HUES6 (cell line): ENCODE measurements at regions not wholly inside any gene's neighbourhood (a gene's known extent, or its start where the extent isn't known, plus 50 kb on each side); places are given as distances from the start of the nearest gene placed in this dataset.

ENCODE experiments used
- H3K27ac ChIP-seq: 2 replicates; pipeline ENCODE4 v1.7.0; 2013; ENCODE audit warnings: low read depth, mild to moderate bottlenecking, low read length, inconsistent platforms
- H3K27me3 ChIP-seq: 2 replicates; pipeline ENCODE4 v1.6.1; 2013; ENCODE audit warnings: low read length; ENCODE audit not compliant: control insufficient read depth, insufficient read depth
- H3K36me3 ChIP-seq: 2 replicates; pipeline ENCODE4 v1.6.1; 2013; ENCODE audit warnings: low read length; ENCODE audit not compliant: control insufficient read depth, insufficient read depth
- H3K4me1 ChIP-seq: 2 replicates; pipeline ENCODE4 v1.6.1; 2013; ENCODE audit warnings: low read length; ENCODE audit not compliant: control insufficient read depth, insufficient read depth
- H3K4me3 ChIP-seq: 2 replicates; pipeline ENCODE4 v1.5.1; 2013; ENCODE audit warnings: low read depth, low read length
- H3K9ac ChIP-seq: one replicate; pipeline ENCODE4 v1.6.1; 2013; ENCODE audit warnings: mild to moderate bottlenecking, low read length
- H3K9me3 ChIP-seq: 2 replicates; pipeline ENCODE4 v1.6.1; 2013; ENCODE audit warnings: low read depth, low read length; ENCODE audit not compliant: control insufficient read depth, insufficient read depth

GRCh38 chr1:29677028-29678024 is 441.0 kb downstream of the PTPRU start:
- Histone ChIP-seq H3K27me3 (no peaks in the 10 kb centered on the region), H3K9me3 (peaks cover 18% of the 10 kb centered on the region), H3K9ac (no peak overlapping the region), H3K36me3 (no peaks in the 10 kb centered on the region), H3K4me3 (no peak overlapping the region), H3K4me1 (no peaks in the 10 kb centered on the region; the same call in 1 of the 2 replicates), H3K27ac (no peak overlapping the region)

- no peaks in the 10 kb centered on the region; the same call in 1 of the 2 replicates for H3K4me1 ChIP-seq
- H3K9me3 ChIP-seq: peaks cover 18% of the 10 kb centered on the region
- no peaks in the 10 kb centered on the region for H3K36me3 ChIP-seq
- no peak overlapping the region for H3K27ac ChIP-seq
- H3K27me3 ChIP-seq: no peaks in the 10 kb centered on the region
- H3K9ac ChIP-seq: no peak overlapping the region
- no peak overlapping the region for H3K4me3 ChIP-seq
Measured at GRCh38 chr1:29676496-29676895, 440.2 kb downstream of the PTPRU start.

- H3K4me1 ChIP-seq: no peaks in the 10 kb centered on the region; the same call in 1 of the 2 replicates
- no peak overlapping the region for H3K27ac ChIP-seq
- H3K4me3 ChIP-seq: no peak overlapping the region
- peaks cover 16% of the 10 kb centered on the region for H3K9me3 ChIP-seq
- H3K9ac ChIP-seq: no peak overlapping the region
- H3K36me3 ChIP-seq: no peaks in the 10 kb centered on the region
- no peaks in the 10 kb centered on the region for H3K27me3 ChIP-seq
Measured at GRCh38 chr1:29675481-29676263, 439.4 kb downstream of the PTPRU start.

- Histone ChIP-seq H3K27ac (no peak overlapping the region), H3K36me3 (no peaks in the 10 kb centered on the region), H3K9me3 (peaks cover 7% of the 10 kb centered on the region; the same call in 1 of the 2 replicates), H3K4me3 (no peak overlapping the region), H3K9ac (no peak overlapping the region), H3K27me3 (no peaks in the 10 kb centered on the region), H3K4me1 (no peaks in the 10 kb centered on the region; the same call in 1 of the 2 replicates)
Measured at GRCh38 chr1:29674627-29675326, 438.5 kb downstream of the PTPRU start.

GRCh38 chr1:29673669-29674626 is 437.6 kb downstream of the PTPRU start:
- Histone ChIP-seq H3K27me3 (no peaks in the 10 kb centered on the region), H3K4me3 (no peak overlapping the region), H3K9ac (no peak overlapping the region), H3K9me3 (no peaks in the 10 kb centered on the region), H3K4me1 (no peaks in the 10 kb centered on the region; the same call in 1 of the 2 replicates), H3K27ac (no peak overlapping the region), H3K36me3 (no peaks in the 10 kb centered on the region)

- H3K4me3 ChIP-seq: no peak overlapping the region
- no peaks in the 10 kb centered on the region; the same call in 1 of the 2 replicates for H3K4me1 ChIP-seq
- no peak overlapping the region for H3K9ac ChIP-seq
- H3K9me3 ChIP-seq: no peaks in the 10 kb centered on the region
- no peak overlapping the region for H3K27ac ChIP-seq
- no peaks in the 10 kb centered on the region for H3K27me3 ChIP-seq
- no peaks in the 10 kb centered on the region for H3K36me3 ChIP-seq
Measured at GRCh38 chr1:29673228-29673500, 436.8 kb downstream of the PTPRU start.

- H3K27me3 ChIP-seq: no peaks in the 10 kb centered on the region
- no peak overlapping the region for H3K4me3 ChIP-seq
- no peak overlapping the region for H3K27ac ChIP-seq
- H3K9ac ChIP-seq: no peak overlapping the region
- no peaks in the 10 kb centered on the region for H3K9me3 ChIP-seq
- no peaks in the 10 kb centered on the region for H3K36me3 ChIP-seq
- H3K4me1 ChIP-seq: no peaks in the 10 kb centered on the region; the same call in 1 of the 2 replicates
Measured at GRCh38 chr1:29672416-29673227, 436.3 kb downstream of the PTPRU start.

- no peaks in the 10 kb centered on the region for H3K9me3 ChIP-seq
- no peaks in the 10 kb centered on the region for H3K36me3 ChIP-seq
- no peak overlapping the region for H3K4me3 ChIP-seq
- H3K27ac ChIP-seq: no peak overlapping the region
- no peaks in the 10 kb centered on the region; the same call in 1 of the 2 replicates for H3K4me1 ChIP-seq
- no peak overlapping the region for H3K9ac ChIP-seq
- H3K27me3 ChIP-seq: no peaks in the 10 kb centered on the region
Measured at GRCh38 chr1:29671446-29672356, 435.4 kb downstream of the PTPRU start.

- no peak overlapping the region for H3K27ac ChIP-seq
- no peaks in the 10 kb centered on the region for H3K27me3 ChIP-seq
- H3K36me3 ChIP-seq: no peaks in the 10 kb centered on the region
- H3K4me3 ChIP-seq: no peak overlapping the region
- no peaks in the 10 kb centered on the region for H3K9me3 ChIP-seq
- H3K9ac ChIP-seq: no peak overlapping the region
- H3K4me1 ChIP-seq: no peaks in the 10 kb centered on the region; the same call in 1 of the 2 replicates
Measured at GRCh38 chr1:29670752-29671151, 434.4 kb downstream of the PTPRU start.
